MM.1S (cell line): ENCODE measurements at regions not wholly inside any gene's neighbourhood (a gene's known extent, or its start where the extent isn't known, plus 50 kb on each side); places are given as distances from the start of the nearest gene placed in this dataset.

Source experiments
- DNase-seq: peaks from one replicate; pipeline ENCODE4 v3.0.0-alpha.2; 2015
- H2AFZ ChIP-seq: fragments of 300-600 bp; sonication (generic); 2 replicates; pipeline ENCODE4 v1.6.0; 2016; ENCODE audit warnings: antibody characterized with exemption, low read length
- H3F3A ChIP-seq: fragments of 300-600 bp; sonication (generic); 2 replicates; pipeline ENCODE4 v1.6.1; 2016; ENCODE audit warnings: mild to moderate bottlenecking, antibody characterized with exemption, low read length, moderate library complexity, mixed read lengths; ENCODE audit not compliant: insufficient read depth
- H3K27ac ChIP-seq: fragments of 300-600 bp; sonication (generic); 2 replicates; pipeline ENCODE4 v1.5.1; 2016; ENCODE audit warnings: mild to moderate bottlenecking, low read length
- H3K27me3 ChIP-seq: fragments of 300-600 bp; sonication (generic); replicated peaks from 2 replicates; pipeline ENCODE4 v1.6.0; 2016; ENCODE audit warnings: low read length; ENCODE audit not compliant: insufficient read depth
- H3K36me3 ChIP-seq: fragments of 300-600 bp; sonication (generic); replicated peaks from 2 replicates; pipeline ENCODE4 v1.6.1; 2016; ENCODE audit warnings: mild to moderate bottlenecking, low read length, mixed read lengths; ENCODE audit not compliant: insufficient read depth
- H3K4me1 ChIP-seq: fragments of 300-600 bp; sonication (generic); 2 replicates; pipeline ENCODE4 v1.6.1; 2016; ENCODE audit warnings: low read length, mixed read lengths
- H3K4me2 ChIP-seq: fragments of 300-600 bp; sonication (generic); 2 replicates; pipeline ENCODE4 v1.6.0; 2016; ENCODE audit warnings: low read depth, low read length
- H3K4me3 ChIP-seq: fragments of 300-600 bp; sonication (generic); 2 replicates; pipeline ENCODE4 v1.5.1; 2016; ENCODE audit warnings: low read length, mixed read lengths
- H3K79me2 ChIP-seq: fragments of 300-600 bp; sonication (generic); 2 replicates; pipeline ENCODE4 v1.6.1; 2016; ENCODE audit warnings: mixed run types, low read length, mixed read lengths
- H3K9ac ChIP-seq: fragments of 300-600 bp; sonication (generic); 2 replicates; pipeline ENCODE4 v1.6.1; 2016; ENCODE audit warnings: low read length, mixed read lengths
- H3K9me2 ChIP-seq: fragments of 300-600 bp; sonication (generic); replicated peaks from 2 replicates; pipeline ENCODE4 v1.6.1; 2016; ENCODE audit warnings: mild to moderate bottlenecking, low read length, mixed read lengths; ENCODE audit not compliant: insufficient read depth
- H3K9me3 ChIP-seq: fragments of 300-600 bp; sonication (generic); replicated peaks from 2 replicates; pipeline ENCODE4 v1.6.1; 2016; ENCODE audit warnings: mild to moderate bottlenecking, low read length, mixed read lengths; ENCODE audit not compliant: insufficient read depth
- H4K20me1 ChIP-seq: fragments of 300-600 bp; sonication (generic); 2 replicates; pipeline ENCODE4 v1.6.1; 2016; ENCODE audit warnings: mild to moderate bottlenecking, low read length, moderate library complexity, mixed read lengths; ENCODE audit not compliant: insufficient read depth
- CTCF ChIP-seq: fragments of 300-600 bp; sonication (generic); IDR thresholded peaks from 2 replicates; pipeline ENCODE4 v1.5.1; 2016; ENCODE audit warnings: antibody characterized with exemption, low read length, mixed read lengths
- EZH2 ChIP-seq: fragments of 300-600 bp; sonication (generic); optimal IDR thresholded peaks from 2 replicates; pipeline ENCODE3; 2017; ENCODE audit warnings: low read depth, mild to moderate bottlenecking, antibody characterized with exemption, low read length, mixed read lengths
- EZH2phosphoT487 ChIP-seq: fragments of 300-600 bp; sonication (generic); IDR thresholded peaks from 2 replicates; pipeline ENCODE4 v1.6.1; 2018; ENCODE audit warnings: antibody characterized with exemption, low read length

GRCh38 chr12:67202678-67203012, 66.5 kb upstream of the CAND1 start:
- DNase-seq = peak; percentile 78
- Histone ChIP-seq H3K4me3 (peak overlapping the region; percentile 20), H3F3A (no peaks in the 10 kb centered on the region), H3K4me1 (peaks cover 9% of the 10 kb centered on the region), H4K20me1 (no peaks in the 10 kb centered on the region), H3K4me2 (peak overlapping the region; percentile 42), H3K9me3 (no peaks in the 10 kb centered on the region), H3K27me3 (no peaks in the 10 kb centered on the region), H3K9ac (no peak overlapping the region; the same call in 1 of the 2 replicates), H3K79me2 (no peaks in the 10 kb centered on the region), H3K36me3 (no peaks in the 10 kb centered on the region), H3K9me2 (no peaks in the 10 kb centered on the region), H3K27ac (peak overlapping the region; percentile 49), H2AFZ (peak overlapping the region; percentile 14)
- TF ChIP-seq EZH2phosphoT487 = no peak
- no peak for TF ChIP-seq CTCF
- TF ChIP-seq EZH2 = no peak

- no peak overlapping the region for H3K27ac ChIP-seq
- H3K9me2 ChIP-seq = no peaks in the 10 kb centered on the region
- H3K27me3 ChIP-seq = no peaks in the 10 kb centered on the region
- TF ChIP-seq EZH2 (no peak), CTCF (no peak), EZH2phosphoT487 (no peak)
- no peaks in the 10 kb centered on the region for H3K9me3 ChIP-seq
- no peaks in the 10 kb centered on the region for H3F3A ChIP-seq
- no peak overlapping the region for H3K4me3 ChIP-seq
- H3K4me2 ChIP-seq = no peak overlapping the region
- no peaks in the 10 kb centered on the region for H3K4me1 ChIP-seq
- H3K79me2 ChIP-seq = no peaks in the 10 kb centered on the region
- H2AFZ ChIP-seq = no peak overlapping the region
- no peak for DNase-seq
- H3K9ac ChIP-seq = no peak overlapping the region
- H3K36me3 ChIP-seq = no peaks in the 10 kb centered on the region
- H4K20me1 ChIP-seq = no peaks in the 10 kb centered on the region
These were observed 60.7 kb upstream of the CAND1 start for GRCh38 chr12:67208281-67209067.

- no peak overlapping the region for H3K4me3 ChIP-seq
These were observed 58.1 kb upstream of the CAND1 start for GRCh38 chr12:67211029-67211428.

GRCh38 chr12:67211494-67211893, 57.7 kb upstream of the CAND1 start:
- Histone ChIP-seq H2AFZ (no peak overlapping the region), H3K27ac (no peak overlapping the region), H3F3A (no peaks in the 10 kb centered on the region), H3K9me3 (no peaks in the 10 kb centered on the region), H3K4me2 (no peak overlapping the region), H3K9me2 (no peaks in the 10 kb centered on the region), H3K79me2 (no peaks in the 10 kb centered on the region), H3K4me1 (no peaks in the 10 kb centered on the region), H3K36me3 (no peaks in the 10 kb centered on the region), H3K27me3 (no peaks in the 10 kb centered on the region), H4K20me1 (no peaks in the 10 kb centered on the region), H3K9ac (no peak overlapping the region), H3K4me3 (no peak overlapping the region)
- DNase-seq = no peak
- TF ChIP-seq EZH2 (no peak), EZH2phosphoT487 (no peak), CTCF (no peak)

More at GRCh38 chr12:67211029-67211428, 58.1 kb upstream of the CAND1 start:
- H3K79me2 ChIP-seq = no peaks in the 10 kb centered on the region
- H3F3A ChIP-seq = no peaks in the 10 kb centered on the region
- H3K9ac ChIP-seq = no peak overlapping the region
- no peaks in the 10 kb centered on the region for H3K4me1 ChIP-seq
- no peaks in the 10 kb centered on the region for H3K9me2 ChIP-seq
- no peaks in the 10 kb centered on the region for H4K20me1 ChIP-seq
- H3K27ac ChIP-seq = no peak overlapping the region
- DNase-seq = no peak
- no peaks in the 10 kb centered on the region for H3K9me3 ChIP-seq
- TF ChIP-seq EZH2 (no peak), EZH2phosphoT487 (no peak)
- no peaks in the 10 kb centered on the region for H3K27me3 ChIP-seq
- no peak overlapping the region for H2AFZ ChIP-seq
- no peak overlapping the region for H3K4me2 ChIP-seq
- no peaks in the 10 kb centered on the region for H3K36me3 ChIP-seq
